ENCODE measurements at regions not wholly inside any gene's neighbourhood (a gene's known extent, or its start where the extent isn't known, plus 50 kb on each side); places are given as distances from the start of the nearest gene placed in this dataset.

GRCh38 chr19:31946491-31946890 is 398.9 kb upstream of the ZNF507 start:
- no peak for DNase-seq (ENCODE audit: low read depth in 1 of 2, low spot score in 1 of 2)
- Histone ChIP-seq H3K4me3 (replicated peaks; ENCODE audit: insufficient read depth, low read length) (no peak overlapping the region), H3K27me3 (ENCODE audit: insufficient read depth, poor library complexity, severe bottlenecking) (no peaks in the 10 kb centered on the region), H3K27ac (replicated peaks) (no peak overlapping the region)
- TF ChIP-seq POLR2AphosphoS5 (IDR thresholded peaks at IDR 0.05; ENCODE audit: low read depth) (no peak), SPI1 (IDR thresholded peaks at IDR 0.05; ENCODE audit: borderline replicate concordance, low read depth) (no peak), GABPA (IDR thresholded peaks at IDR 0.05; ENCODE audit: low read depth) (no peak)

GRCh38 chr19:31947436-31948115 is 397.8 kb upstream of the ZNF507 start:
- H3K27me3 ChIP-seq (ENCODE audit: insufficient read depth, poor library complexity, severe bottlenecking), result no peaks in the 10 kb centered on the region
- no peak for TF ChIP-seq SPI1 (IDR thresholded peaks at IDR 0.05; ENCODE audit: borderline replicate concordance, low read depth)
- TF ChIP-seq REST (IDR thresholded peaks at IDR 0.05; ENCODE audit: insufficient replicate concordance, low read depth), result no peak
- no peak for TF ChIP-seq POLR2AphosphoS5 (IDR thresholded peaks at IDR 0.05; ENCODE audit: low read depth)
- no peak for TF ChIP-seq GABPA (IDR thresholded peaks at IDR 0.05; ENCODE audit: low read depth)
- TF ChIP-seq CTCF (IDR thresholded peaks at IDR 0.05; ENCODE audit: insufficient read depth, low read length), result no peak
- no peak overlapping the region for H3K27ac ChIP-seq (replicated peaks)
- no peak overlapping the region for H3K4me3 ChIP-seq (replicated peaks; ENCODE audit: insufficient read depth, low read length)
- no peak for DNase-seq (ENCODE audit: low read depth in 1 of 2, low spot score in 1 of 2)

GRCh38 chr19:31952693-31953092 is 392.7 kb upstream of the ZNF507 start:
- TF ChIP-seq POLR2AphosphoS5 (IDR thresholded peaks at IDR 0.05; ENCODE audit: low read depth), result no peak
- no peak for TF ChIP-seq REST (IDR thresholded peaks at IDR 0.05; ENCODE audit: insufficient replicate concordance, low read depth)
- no peak for TF ChIP-seq SPI1 (IDR thresholded peaks at IDR 0.05; ENCODE audit: borderline replicate concordance, low read depth)
- TF ChIP-seq CTCF (IDR thresholded peaks at IDR 0.05; ENCODE audit: insufficient read depth, low read length), result no peak
- TF ChIP-seq GABPA (IDR thresholded peaks at IDR 0.05; ENCODE audit: low read depth), result no peak
- DNase-seq (ENCODE audit: low read depth in 1 of 2, low spot score in 1 of 2), result no peak
- Histone ChIP-seq H3K27me3 (ENCODE audit: insufficient read depth, poor library complexity, severe bottlenecking) (no peaks in the 10 kb centered on the region), H3K27ac (replicated peaks) (no peak overlapping the region), H3K4me3 (replicated peaks; ENCODE audit: insufficient read depth, low read length) (no peak overlapping the region)

- Histone ChIP-seq H3K4me3 (replicated peaks; ENCODE audit: insufficient read depth, low read length) (no peak overlapping the region), H3K27ac (replicated peaks) (no peak overlapping the region), H3K27me3 (ENCODE audit: insufficient read depth, poor library complexity, severe bottlenecking) (no peaks in the 10 kb centered on the region)
- DNase-seq (ENCODE audit: low read depth in 1 of 2, low spot score in 1 of 2), result no peak
- TF ChIP-seq POLR2AphosphoS5 (IDR thresholded peaks at IDR 0.05; ENCODE audit: low read depth) (no peak), CTCF (IDR thresholded peaks at IDR 0.05; ENCODE audit: insufficient read depth, low read length) (no peak), REST (IDR thresholded peaks at IDR 0.05; ENCODE audit: insufficient replicate concordance, low read depth) (no peak), SPI1 (IDR thresholded peaks at IDR 0.05; ENCODE audit: borderline replicate concordance, low read depth) (no peak), GABPA (IDR thresholded peaks at IDR 0.05; ENCODE audit: low read depth) (no peak)
Observed at GRCh38 chr19:31955061-31955460, 390.3 kb upstream of the ZNF507 start.

All from HL-60 (cell line).